Amniotic epithelial cell (primary cell): ENCODE measurements at regions not wholly inside any gene's neighbourhood (a gene's known extent, or its start where the extent isn't known, plus 50 kb on each side); places are given as distances from the start of the nearest gene placed in this dataset.
"Not testable (repeated sequence)": the region's sequence is repeated elsewhere in the genome, so short reads cannot be mapped to it uniquely, and the experiment has no call there.

Experiments used
- DNase-seq: peaks from one replicate; pipeline ENCODE4 v3.0.0-alpha.2; 2010; ENCODE audit warnings: low read depth

- DNase-seq, result no peak
Measured at GRCh38 chr5:102554082-102554481, 55.3 kb upstream of the SLCO6A1 start.

- DNase-seq, result no peak
Measured at GRCh38 chr5:102554728-102555127, 55.9 kb upstream of the SLCO6A1 start.

GRCh38 chr5:102561894-102562760, 63.3 kb upstream of the SLCO6A1 start:
- peak; percentile 18 for DNase-seq

- DNase-seq, result no peak
Measured at GRCh38 chr5:102570747-102571146, 71.9 kb upstream of the SLCO6A1 start.

GRCh38 chr5:102578362-102578761, 79.6 kb upstream of the SLCO6A1 start:
- DNase-seq, result no peak

- no peak for DNase-seq
Measured at GRCh38 chr5:102579379-102579778, 80.6 kb upstream of the SLCO6A1 start.

GRCh38 chr5:102581011-102581410, 82.2 kb upstream of the SLCO6A1 start:
- DNase-seq, result peak; percentile 4

GRCh38 chr5:102582696-102583095, 83.9 kb upstream of the SLCO6A1 start:
- peak; percentile 9 for DNase-seq

- DNase-seq, result peak; percentile 15
Measured at GRCh38 chr5:102583276-102584124, 84.7 kb upstream of the SLCO6A1 start.

GRCh38 chr5:102589661-102590060, 90.9 kb upstream of the SLCO6A1 start:
- DNase-seq, result no peak

- no peak for DNase-seq
Measured at GRCh38 chr5:102590467-102590866, 91.7 kb upstream of the SLCO6A1 start.

- DNase-seq, result no peak
Measured at GRCh38 chr5:102591650-102592049, 92.8 kb upstream of the SLCO6A1 start.

GRCh38 chr5:102592586-102592985, 93.8 kb upstream of the SLCO6A1 start:
- DNase-seq, result not testable (repeated sequence)

- DNase-seq, result no peak
Measured at GRCh38 chr5:102594192-102594591, 95.4 kb upstream of the SLCO6A1 start.

- no peak for DNase-seq
Measured at GRCh38 chr5:102595332-102595731, 96.5 kb upstream of the SLCO6A1 start.

- no peak for DNase-seq
Measured at GRCh38 chr5:102596113-102596512, 97.3 kb upstream of the SLCO6A1 start.

- no peak for DNase-seq
Measured at GRCh38 chr5:102596951-102597350, 98.2 kb upstream of the SLCO6A1 start.

GRCh38 chr5:102599289-102599688, 100.5 kb upstream of the SLCO6A1 start:
- DNase-seq, result no peak

- no peak for DNase-seq
Measured at GRCh38 chr5:102600964-102601363, 102.2 kb upstream of the SLCO6A1 start.

- no peak for DNase-seq
Measured at GRCh38 chr5:102603670-102604069, 104.9 kb upstream of the SLCO6A1 start.

GRCh38 chr5:102608414-102608813, 109.6 kb upstream of the SLCO6A1 start:
- DNase-seq, result no peak

GRCh38 chr5:102611312-102611711, 112.5 kb upstream of the SLCO6A1 start:
- DNase-seq, result no peak

GRCh38 chr5:102613661-102614060, 114.9 kb upstream of the SLCO6A1 start:
- no peak for DNase-seq
